HG03432 (cell line): ENCODE measurements at regions not wholly inside any gene's neighbourhood (a gene's known extent, or its start where the extent isn't known, plus 50 kb on each side); places are given as distances from the start of the nearest gene placed in this dataset.
A peak's percentile ranks its signal among the peaks of the same experiment; 100 is the strongest.

Experiments
- ATAC-seq: cut with Tn5 transposase; IDR thresholded peaks from one replicate; pipeline ENCODE4 v1.9.1; 2021; ENCODE audit warnings: mild to moderate bottlenecking, moderate library complexity; ENCODE audit not compliant: unreplicated experiment

DNA sequence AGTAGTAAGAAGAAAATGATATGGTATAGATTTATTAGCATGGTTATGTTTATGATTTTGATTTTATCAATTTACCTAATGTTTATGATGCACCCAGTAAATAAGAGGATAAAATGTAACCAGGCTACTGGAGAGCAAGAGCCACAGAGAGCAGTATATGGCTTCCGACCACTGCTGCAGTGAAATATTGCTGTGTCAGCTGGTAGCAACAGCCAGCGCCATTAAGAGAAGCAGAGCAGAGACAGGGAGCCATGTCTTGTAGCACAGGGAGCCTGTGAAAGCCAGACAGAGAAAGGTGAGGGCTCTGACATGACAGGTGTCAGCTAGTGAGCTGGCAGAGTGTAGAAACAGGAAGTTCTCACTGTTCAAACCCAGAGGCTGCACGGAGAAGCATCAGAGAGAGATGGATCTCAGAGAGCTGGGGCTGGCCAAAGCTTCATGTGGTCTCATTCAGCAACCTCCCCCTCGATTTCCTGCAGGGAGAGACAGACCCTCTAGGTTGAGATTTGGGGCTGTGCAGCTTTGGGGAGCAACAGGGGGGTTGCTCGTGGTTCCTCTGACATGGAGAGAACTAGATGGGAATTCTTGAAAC, 202.1 kb downstream of the MED10 start:
- no peak for ATAC-seq

GRCh38 chr5:6175172-6175854, 203.0 kb downstream of the MED10 start:
- ATAC-seq = no peak

- no peak for ATAC-seq
Observed at GRCh38 chr5:6169660-6170059, 208.7 kb downstream of the MED10 start.

DNA sequence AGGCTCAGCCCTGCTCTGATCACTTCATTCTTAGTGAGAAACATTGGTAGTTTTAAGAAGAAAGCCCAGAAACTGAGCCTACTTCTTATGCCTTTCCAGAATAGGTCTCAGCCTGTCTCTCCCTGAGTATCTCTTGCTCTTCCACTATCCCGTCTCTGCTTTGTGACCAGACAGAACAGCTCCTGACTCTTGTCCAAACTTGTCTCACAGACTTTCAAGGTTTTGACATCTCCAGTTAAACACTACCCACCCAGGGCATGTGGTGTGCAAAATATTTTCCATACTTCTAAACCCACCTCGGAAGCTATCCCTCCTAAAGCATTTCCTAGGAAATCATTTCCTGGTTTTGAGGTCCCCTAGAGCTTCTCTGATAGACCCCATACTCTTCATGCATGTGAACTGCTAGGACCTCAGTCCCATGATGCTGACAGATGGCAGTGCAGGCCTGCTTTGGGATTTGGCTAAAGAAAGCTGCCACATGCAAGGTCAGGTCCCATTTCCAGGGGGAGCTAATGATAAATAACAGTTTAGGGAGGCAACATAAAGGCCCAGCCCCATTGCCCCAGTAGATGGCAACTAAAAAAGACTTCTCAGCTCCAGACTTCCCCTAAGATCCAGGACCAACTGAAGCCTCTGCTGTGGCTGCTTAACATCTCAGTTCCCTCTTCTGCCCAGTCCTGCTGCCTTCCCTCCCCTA, 211.5 kb downstream of the MED10 start:
- ATAC-seq = no peak

- ATAC-seq = no peak
Observed at GRCh38 chr5:6163913-6164312, 214.4 kb downstream of the MED10 start.

- no peak for ATAC-seq
Observed at GRCh38 chr5:6162175-6162574, 216.2 kb downstream of the MED10 start.

- ATAC-seq = no peak
Observed at GRCh38 chr5:6161257-6161656, 217.1 kb downstream of the MED10 start.

- no peak for ATAC-seq
Observed at GRCh38 chr5:6159832-6160430, 218.4 kb downstream of the MED10 start.

- ATAC-seq = no peak
Observed at GRCh38 chr5:6158974-6159831, 219.1 kb downstream of the MED10 start.

- no peak for ATAC-seq
Observed at GRCh38 chr5:6154216-6154615, 224.1 kb downstream of the MED10 start.

GRCh38 chr5:6146271-6146670, 232.1 kb downstream of the MED10 start:
- ATAC-seq = no peak

- ATAC-seq = no peak
Observed at GRCh38 chr5:6145616-6146237, 232.6 kb downstream of the MED10 start.

DNA sequence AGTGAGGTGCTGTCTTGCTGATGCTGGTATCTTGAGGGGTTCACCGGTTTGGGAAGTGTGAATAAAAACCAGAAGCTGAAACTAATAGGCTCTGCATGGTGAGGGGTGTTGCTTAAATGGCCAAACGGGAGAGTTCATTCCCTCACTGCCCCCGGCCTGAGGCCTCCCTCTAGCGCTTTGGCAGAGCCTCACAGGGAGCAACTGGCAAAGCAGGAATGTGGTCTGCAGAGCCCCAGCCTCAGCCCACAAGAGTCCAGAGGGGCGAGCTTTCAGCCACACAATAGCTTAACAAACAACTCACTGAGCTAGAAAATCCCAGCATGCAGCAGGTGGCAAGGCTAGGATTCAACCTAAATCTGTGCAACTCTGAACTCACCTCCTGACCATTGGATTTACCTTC, 234.8 kb downstream of the MED10 start:
- ATAC-seq = no peak

- no peak for ATAC-seq
Observed at GRCh38 chr5:6142353-6142752, 236.0 kb downstream of the MED10 start.

- ATAC-seq = no peak
Observed at GRCh38 chr5:6140219-6140618, 238.1 kb downstream of the MED10 start.

- ATAC-seq = peak; percentile 46
Observed at GRCh38 chr5:6135977-6136376, 242.4 kb downstream of the MED10 start.

DNA sequence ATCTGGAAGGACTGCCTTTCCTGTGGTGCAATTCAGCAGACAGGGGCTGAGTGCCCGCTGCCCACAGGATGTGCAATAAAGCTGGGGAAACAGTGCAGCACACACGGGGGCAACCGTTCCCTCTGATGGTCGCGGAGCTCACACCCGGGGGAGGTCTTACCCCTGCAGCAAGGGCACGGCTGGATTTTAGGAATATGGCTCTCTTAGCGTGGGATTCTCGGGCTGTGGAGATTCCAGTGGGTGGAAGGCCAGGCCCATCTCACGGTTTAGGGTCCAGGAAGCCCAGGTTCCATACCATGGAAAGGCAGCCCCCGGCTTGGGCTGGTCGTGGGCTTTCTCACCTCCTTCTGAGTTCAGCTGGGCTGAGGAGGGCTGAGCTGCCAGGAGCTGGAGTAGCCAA, 244.1 kb downstream of the MED10 start:
- ATAC-seq = no peak

GRCh38 chr5:6125781-6126180, 252.6 kb downstream of the MED10 start:
- ATAC-seq = no peak

DNA sequence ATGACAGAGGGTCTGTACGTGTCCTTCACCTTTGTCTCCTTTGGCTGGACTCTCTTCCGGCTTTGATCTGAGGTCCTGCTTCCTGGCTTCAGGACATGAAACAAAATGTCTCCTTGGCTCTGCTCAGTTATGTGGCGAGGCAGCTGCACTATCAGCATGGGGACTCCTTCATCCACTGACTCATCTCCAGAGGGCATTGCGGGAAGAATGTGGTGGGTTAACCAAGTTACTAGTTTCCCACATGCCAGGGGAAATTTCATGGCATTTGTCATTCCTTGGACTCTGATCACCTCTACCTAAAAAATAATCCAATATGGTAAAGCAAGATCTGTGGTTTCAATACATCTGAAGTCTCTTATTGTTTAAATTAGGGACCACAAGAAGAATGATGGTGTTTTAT, 259.7 kb downstream of the MED10 start:
- no peak for ATAC-seq

DNA sequence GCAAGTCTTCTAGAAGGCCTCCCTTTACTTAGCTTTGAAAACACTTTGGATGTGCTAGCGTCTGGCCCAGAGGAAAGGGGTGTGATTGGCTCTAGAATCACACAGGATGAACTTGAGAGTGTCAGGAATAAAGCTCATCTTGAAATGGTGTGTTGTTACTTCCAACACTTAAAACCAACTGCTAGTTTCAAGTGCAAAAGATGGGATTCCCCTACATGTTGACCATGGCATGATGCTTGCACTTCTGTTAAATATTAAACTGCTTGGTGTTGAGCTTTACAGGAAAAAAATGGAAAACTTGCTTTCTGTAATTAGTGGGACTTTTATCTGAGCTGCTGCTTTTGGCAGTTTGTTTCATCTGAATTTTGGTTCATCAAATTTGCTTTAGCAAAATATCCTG, 261.1 kb downstream of the MED10 start:
- ATAC-seq = no peak

DNA sequence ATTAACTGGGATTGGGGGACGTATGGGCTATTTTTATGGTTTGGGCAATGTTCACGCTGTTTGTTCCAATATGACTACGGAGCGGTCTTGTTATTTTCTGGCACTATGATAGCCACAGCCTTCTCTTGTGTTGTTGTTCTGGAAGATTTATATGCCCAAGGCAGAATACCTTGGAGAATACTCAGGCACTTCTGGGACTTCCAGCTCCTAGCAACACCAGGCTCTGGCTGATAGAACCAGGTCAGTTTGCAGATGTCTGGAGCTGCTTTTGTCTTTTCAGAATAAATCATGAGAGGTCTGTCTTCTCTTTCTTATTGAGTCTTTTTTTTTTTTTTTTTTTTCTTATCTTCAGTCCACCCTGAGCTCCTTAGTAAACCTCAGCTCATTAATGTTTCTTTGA, 262.5 kb downstream of the MED10 start:
- ATAC-seq = no peak
